Calu3 (cell line): ENCODE measurements at regions not wholly inside any gene's neighbourhood (a gene's known extent, or its start where the extent isn't known, plus 50 kb on each side); places are given as distances from the start of the nearest gene placed in this dataset.

Experiments used
- BruUV-seq: library from RNA; stranded (reverse); fragments of 400-500 nt; replicated peaks from 2 replicates; lab custom pipeline; 2021; lab: Mats Ljungman, UMichigan
- CTCF ChIA-PET: fragments of 300-600 bp; sonication (Branson Sonifier 250); formaldehyde crosslinking; loops from one replicate; lab custom pipeline; 2022; ENCODE audit warnings: antibody characterized with exemption; lab: Charles Lee
- DNase-seq: peaks from one replicate; pipeline ENCODE4 v3.0.0; 2022
- H3K27ac Mint-ChIP-seq: one replicate; pipeline ENCODE4 v1.8.0; 2022; ENCODE audit warnings: mixed read lengths; ENCODE audit not compliant: unreplicated experiment
- H3K27me3 Mint-ChIP-seq: one replicate; pipeline ENCODE4 v1.8.0; 2022; ENCODE audit warnings: mixed read lengths; ENCODE audit not compliant: unreplicated experiment
- H3K36me3 Mint-ChIP-seq: one replicate; pipeline ENCODE4 v1.8.0; 2022; ENCODE audit warnings: mild to moderate bottlenecking, moderate library complexity, mixed read lengths; ENCODE audit not compliant: insufficient read depth, unreplicated experiment
- H3K4me1 Mint-ChIP-seq: one replicate; pipeline ENCODE4 v1.8.0; 2022; ENCODE audit warnings: mild to moderate bottlenecking, low read depth, mixed read lengths; ENCODE audit not compliant: unreplicated experiment
- H3K4me3 Mint-ChIP-seq: one replicate; pipeline ENCODE4 v1.8.0; 2022; ENCODE audit warnings: mild to moderate bottlenecking, low read depth, moderate library complexity, mixed read lengths; ENCODE audit not compliant: unreplicated experiment
- H3K9me3 Mint-ChIP-seq: one replicate; pipeline ENCODE4 v1.8.0; 2022; ENCODE audit warnings: low read depth, mixed read lengths; ENCODE audit not compliant: unreplicated experiment
- CTCF ChIP-seq: fragments of 200-600 bp; IDR thresholded peaks from one replicate; pipeline ENCODE4 v1.8.0; 2022; ENCODE audit warnings: antibody characterized with exemption; ENCODE audit not compliant: unreplicated experiment
- intact Hi-C: fragments of 100-400 bp; cut with micrococcal nuclease; formaldehyde crosslinking; loops from one replicate; pipeline ENCODE4 v1.10.0; 2022; ENCODE audit not compliant: unreplicated experiment

GRCh38 chr12:42933461-42934081 is 344.0 kb upstream of the PRICKLE1 start:
- H3K27me3 Mint-ChIP-seq: no peaks in the 10 kb centered on the region
- TF ChIP-seq CTCF: no peak
- no peak overlapping the region for H3K27ac Mint-ChIP-seq
- no peak for DNase-seq
- H3K4me3 Mint-ChIP-seq: no peak overlapping the region
- no TSS peak for BruUV-seq
- H3K9me3 Mint-ChIP-seq: no peaks in the 10 kb centered on the region
- intact Hi-C loops: no loop called here
- H3K36me3 Mint-ChIP-seq: no peaks in the 10 kb centered on the region
- CTCF ChIA-PET: no interaction called here
- H3K4me1 Mint-ChIP-seq: no peaks in the 10 kb centered on the region

GRCh38 chr12:42932936-42933335 is 343.4 kb upstream of the PRICKLE1 start:
- Mint-ChIP-seq H3K27ac (no peak overlapping the region), H3K36me3 (no peaks in the 10 kb centered on the region), H3K4me1 (no peaks in the 10 kb centered on the region), H3K27me3 (no peaks in the 10 kb centered on the region), H3K9me3 (no peaks in the 10 kb centered on the region), H3K4me3 (no peak overlapping the region)
- BruUV-seq: no TSS peak
- no peak for DNase-seq
- intact Hi-C loops: no loop called here
- TF ChIP-seq CTCF: no peak
- CTCF ChIA-PET: no interaction called here

GRCh38 chr12:42926232-42926631 is 336.7 kb upstream of the PRICKLE1 start:
- DNase-seq: no peak
- Mint-ChIP-seq H3K27ac (no peak overlapping the region), H3K4me1 (peaks cover 15% of the 10 kb centered on the region), H3K27me3 (no peaks in the 10 kb centered on the region), H3K36me3 (no peaks in the 10 kb centered on the region), H3K9me3 (no peaks in the 10 kb centered on the region), H3K4me3 (no peak overlapping the region)
- CTCF ChIA-PET: no interaction called here
- intact Hi-C loops: no loop called here
- no peak for TF ChIP-seq CTCF
- no TSS peak for BruUV-seq

- Mint-ChIP-seq H3K4me3 (no peak overlapping the region), H3K36me3 (no peaks in the 10 kb centered on the region), H3K4me1 (peaks cover 17% of the 10 kb centered on the region), H3K9me3 (no peaks in the 10 kb centered on the region), H3K27ac (no peak overlapping the region), H3K27me3 (no peaks in the 10 kb centered on the region)
- no peak for DNase-seq
- CTCF ChIA-PET: no interaction called here
- TF ChIP-seq CTCF: no peak
- intact Hi-C loops: no loop called here
- no TSS peak for BruUV-seq
These were observed 334.9 kb upstream of the PRICKLE1 start for GRCh38 chr12:42924482-42924881.
